Endodermal cell (in vitro differentiated cells): ENCODE measurements at regions not wholly inside any gene's neighbourhood (a gene's known extent, or its start where the extent isn't known, plus 50 kb on each side); places are given as distances from the start of the nearest gene placed in this dataset.

Experiments used
- DNase-seq: peaks from one replicate; pipeline ENCODE4 v3.0.0-alpha.2; 2017
- H3K27ac ChIP-seq: 2 replicates; pipeline ENCODE4 v1.5.1; 2013; ENCODE audit warnings: mild to moderate bottlenecking, low read depth, low read length, moderate library complexity
- H3K27me3 ChIP-seq: 2 replicates; pipeline ENCODE4 v1.6.1; 2013; ENCODE audit warnings: mild to moderate bottlenecking, low read length, moderate library complexity; ENCODE audit not compliant: insufficient read depth, control insufficient read depth, poor library complexity, severe bottlenecking
- H3K36me3 ChIP-seq: 2 replicates; pipeline ENCODE4 v1.7.0; 2013; ENCODE audit warnings: mild to moderate bottlenecking, low read length, moderate library complexity; ENCODE audit not compliant: control insufficient read depth, insufficient read depth
- H3K4me1 ChIP-seq: one replicate; pipeline ENCODE4 v1.7.0; 2013; ENCODE audit warnings: low read length; ENCODE audit not compliant: control insufficient read depth, insufficient read depth
- H3K4me3 ChIP-seq: 2 replicates; pipeline ENCODE4 v1.5.1; 2013; ENCODE audit warnings: mild to moderate bottlenecking, low read length, moderate library complexity
- H3K9ac ChIP-seq: 2 replicates; pipeline ENCODE4 v1.6.1; 2013; ENCODE audit warnings: mild to moderate bottlenecking, low read length, moderate library complexity; ENCODE audit not compliant: poor library complexity, severe bottlenecking; ENCODE audit errors: extremely low read depth
- H3K9me3 ChIP-seq: 2 replicates; pipeline ENCODE4 v1.6.1; 2013; ENCODE audit warnings: mild to moderate bottlenecking, low read length, moderate library complexity; ENCODE audit not compliant: control insufficient read depth
- H3K27ac Mint-ChIP-seq: 2 replicates; pipeline ENCODE4 v1.8.0; 2020; ENCODE audit warnings: mixed read lengths
- H3K27me3 Mint-ChIP-seq: 2 replicates; pipeline ENCODE4 v1.8.0; 2021; ENCODE audit warnings: mild to moderate bottlenecking, mixed read lengths; ENCODE audit not compliant: insufficient read depth
- H3K36me3 Mint-ChIP-seq: 2 replicates; pipeline ENCODE4 v1.8.0; 2020; ENCODE audit warnings: low read depth, mixed read lengths
- H3K4me1 Mint-ChIP-seq: 2 replicates; pipeline ENCODE4 v1.8.0; 2020; ENCODE audit warnings: mixed read lengths
- H3K4me3 Mint-ChIP-seq: 2 replicates; pipeline ENCODE4 v1.8.0; 2020; ENCODE audit warnings: mild to moderate bottlenecking, moderate library complexity, mixed read lengths
- H3K9me3 Mint-ChIP-seq: 2 replicates; pipeline ENCODE4 v1.8.0; 2020; ENCODE audit warnings: mild to moderate bottlenecking, mixed read lengths
- CTCF ChIP-seq: fragments of 200-600 bp; sonication (generic); conservative IDR thresholded peaks from 2 replicates; pipeline ENCODE4 v1.5.0; 2021; ENCODE audit warnings: antibody characterized with exemption, mild to moderate bottlenecking
- WGBS, 2 experiments: methylation state at CpG; one replicate each; pipeline versions ENCODE4 v1.1.5 to v1.1.7; 2013; ENCODE audit warnings: missing lambda C conversion rate in 2 of 2, mixed read lengths in 1 of 2; ENCODE audit not compliant: insufficient coverage in 1 of 2, insufficient read length in 1 of 2; 5-methylcytosine and 5-hydroxymethylcytosine counted together

GRCh38 chr2:228700638-228701037 lies 519.2 kb upstream of the SPHKAP start:
- Histone ChIP-seq H3K36me3 (no peaks in the 10 kb centered on the region), H3K27ac (no peak overlapping the region), H3K4me3 (no peak overlapping the region), H3K9me3 (no peaks in the 10 kb centered on the region), H3K4me1 (no peaks in the 10 kb centered on the region), H3K27me3 (no peaks in the 10 kb centered on the region), H3K9ac (no peak overlapping the region)
- Mint-ChIP-seq H3K27me3 (no peaks in the 10 kb centered on the region), H3K4me1 (peaks cover 6% of the 10 kb centered on the region), H3K36me3 (no peaks in the 10 kb centered on the region), H3K4me3 (no peak overlapping the region), H3K27ac (no peak overlapping the region), H3K9me3 (peaks cover 2% of the 10 kb centered on the region)
- TF ChIP-seq CTCF = no peak
- no peak for DNase-seq
- WGBS, 2 experiments = 98% methylated on average over 6 of the region's 7 CpGs; no CpG with 5 or more reads in 1 of the 2 experiments

- DNase-seq = no peak
- no peak overlapping the region for H3K9ac ChIP-seq
- no peak overlapping the region for H3K27ac ChIP-seq
- no peaks in the 10 kb centered on the region for H3K36me3 Mint-ChIP-seq
- H3K4me1 Mint-ChIP-seq = no peaks in the 10 kb centered on the region
- no peak overlapping the region for H3K27ac Mint-ChIP-seq
- no peak for TF ChIP-seq CTCF
- no peaks in the 10 kb centered on the region for H3K27me3 ChIP-seq
- H3K4me3 Mint-ChIP-seq = no peak overlapping the region
- H3K4me1 ChIP-seq = no peaks in the 10 kb centered on the region
- H3K27me3 Mint-ChIP-seq = no peaks in the 10 kb centered on the region
- H3K9me3 ChIP-seq = no peaks in the 10 kb centered on the region
- H3K9me3 Mint-ChIP-seq = peaks cover 2% of the 10 kb centered on the region
- no peaks in the 10 kb centered on the region for H3K36me3 ChIP-seq
- 98 to 100% methylated on average over 3 to 5 of the region's 5 CpGs for WGBS, 2 experiments
- H3K4me3 ChIP-seq = no peak overlapping the region
Measured at GRCh38 chr2:228699888-228700287, 518.4 kb upstream of the SPHKAP start.

GRCh38 chr2:228699400-228699799 lies 517.9 kb upstream of the SPHKAP start:
- Histone ChIP-seq H3K27ac (no peak overlapping the region), H3K36me3 (no peaks in the 10 kb centered on the region), H3K9ac (no peak overlapping the region), H3K4me3 (no peak overlapping the region), H3K4me1 (no peaks in the 10 kb centered on the region), H3K27me3 (no peaks in the 10 kb centered on the region), H3K9me3 (no peaks in the 10 kb centered on the region)
- no peak overlapping the region for H3K4me3 Mint-ChIP-seq
- H3K27ac Mint-ChIP-seq = no peak overlapping the region
- TF ChIP-seq CTCF = peak; percentile 63
- peaks cover 2% of the 10 kb centered on the region for H3K9me3 Mint-ChIP-seq
- H3K27me3 Mint-ChIP-seq = no peaks in the 10 kb centered on the region
- H3K36me3 Mint-ChIP-seq = no peaks in the 10 kb centered on the region
- 82% methylated on average over 5 of the region's 5 CpGs; no CpG with 5 or more reads in 1 of the 2 experiments for WGBS, 2 experiments
- DNase-seq = no peak
- no peaks in the 10 kb centered on the region for H3K4me1 Mint-ChIP-seq
